Lung (tissue), 11 donors: ENCODE measurements at regions not wholly inside any gene's neighbourhood (a gene's known extent, or its start where the extent isn't known, plus 50 kb on each side); places are given as distances from the start of the nearest gene placed in this dataset.

Experiments used
- ATAC-seq: fragments of 200-7000 bp; cut with Tn5 transposase; one replicate; pipeline ENCODE4 v1.9.1; 2020; ENCODE audit warnings: moderate number of reproducible peaks; ENCODE audit not compliant: insufficient read depth, low FRiP score
- DNase-seq, 3 donors: peaks; one replicate each; pipeline ENCODE4 v3.0.0-alpha.2; 2013 to 2017
- H3K27ac ChIP-seq, 2 donors: one replicate each; pipeline ENCODE4 v1.5.1; 2013; ENCODE audit warnings: mild to moderate bottlenecking in 2 of 2, moderate library complexity in 2 of 2, control low read depth in 1 of 2, inconsistent platforms in 1 of 2, low read depth in 1 of 2, low read length in 1 of 2
- H3K27me3 ChIP-seq, 3 donors: one replicate each; pipeline ENCODE4 v1.5.1; 2013; ENCODE audit warnings: low read length in 2 of 3; ENCODE audit not compliant: control insufficient read depth in 3 of 3, insufficient read depth in 3 of 3
- H3K36me3 ChIP-seq, 4 donors: one replicate each; pipeline ENCODE4 v1.5.1; 2013; ENCODE audit warnings: low read length in 4 of 4, mild to moderate bottlenecking in 1 of 4, moderate library complexity in 1 of 4; ENCODE audit not compliant: control insufficient read depth in 4 of 4, insufficient read depth in 4 of 4
- H3K4me1 ChIP-seq, 5 donors: one replicate each; pipeline ENCODE4 v1.5.1; 2013; ENCODE audit warnings: low read length in 5 of 5, mild to moderate bottlenecking in 2 of 5, moderate library complexity in 1 of 5; ENCODE audit not compliant: control insufficient read depth in 5 of 5, insufficient read depth in 5 of 5
- H3K4me3 ChIP-seq: one replicate; pipeline ENCODE4 v1.5.1; 2013; ENCODE audit warnings: mild to moderate bottlenecking, control low read depth, moderate library complexity
- H3K9ac ChIP-seq, 2 donors: one replicate each; pipeline ENCODE4 v1.5.1; 2013; ENCODE audit warnings: low read length in 2 of 2, control low read depth in 1 of 2; ENCODE audit not compliant: insufficient read depth in 1 of 2
- H3K9me3 ChIP-seq, 4 donors: one replicate each; pipeline ENCODE4 v1.5.1; 2013; ENCODE audit warnings: low read length in 3 of 4, mild to moderate bottlenecking in 1 of 4, moderate library complexity in 1 of 4; ENCODE audit not compliant: control insufficient read depth in 4 of 4, insufficient read depth in 3 of 4
- WGBS, 2 donors: extraction: QIAGEN DNeasy Blood & Tissue Kit; methylation state at CpG; one replicate each; pipeline ENCODE4 v1.1.7; 2013; 5-methylcytosine and 5-hydroxymethylcytosine counted together
- TF ChIP-seq, protein P1 (sequence below): IDR thresholded peaks from 2 replicates; pipeline ENCODE4 v1.5.1; 2012; ENCODE audit warnings: mild to moderate bottlenecking; ENCODE audit errors: control extremely low read depth, extremely low read depth
- donor health status: control.
- donor health status: control.
- donor health status: Bipolar disorder and iron deficiency.
- donor health status: healthy.
- donor health status: DM: yes; HTN: yes; CAD: no.

DNA sequence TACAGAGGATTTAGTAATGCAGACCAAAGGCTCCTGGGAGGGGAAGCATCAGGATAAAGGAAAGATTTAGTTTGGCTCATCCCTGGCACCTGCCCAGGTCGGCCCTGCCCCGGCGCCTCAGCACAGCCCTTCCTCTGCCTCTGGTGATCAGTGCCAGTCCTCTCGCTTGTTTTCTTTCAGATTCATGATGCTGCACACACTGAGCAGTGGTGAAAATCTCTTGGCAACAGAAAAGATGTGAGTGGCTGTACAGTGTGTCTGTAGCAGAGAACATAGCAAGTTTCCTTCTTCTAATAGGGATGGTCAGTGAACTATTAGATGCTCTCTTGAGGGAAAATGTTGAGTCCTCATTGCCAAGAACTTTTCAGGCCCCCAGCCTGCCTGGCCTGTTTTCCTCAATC is 994.1 kb downstream of the KCNMA1 start:
- H3K27me3 ChIP-seq = no peaks in the 10 kb centered on the region
- DNase-seq = no peak
- H3K27ac ChIP-seq = no peak overlapping the region
- H3K9ac ChIP-seq = no peak overlapping the region
- no peak overlapping the region for H3K4me3 ChIP-seq
- WGBS, 2 donors = 83 to 93% methylated on average over 4 of the region's 4 CpGs
- no peaks in the 10 kb centered on the region for H3K36me3 ChIP-seq
- no peaks in the 10 kb centered on the region for H3K9me3 ChIP-seq
- ATAC-seq = no peak
- TF ChIP-seq, protein P1, sequence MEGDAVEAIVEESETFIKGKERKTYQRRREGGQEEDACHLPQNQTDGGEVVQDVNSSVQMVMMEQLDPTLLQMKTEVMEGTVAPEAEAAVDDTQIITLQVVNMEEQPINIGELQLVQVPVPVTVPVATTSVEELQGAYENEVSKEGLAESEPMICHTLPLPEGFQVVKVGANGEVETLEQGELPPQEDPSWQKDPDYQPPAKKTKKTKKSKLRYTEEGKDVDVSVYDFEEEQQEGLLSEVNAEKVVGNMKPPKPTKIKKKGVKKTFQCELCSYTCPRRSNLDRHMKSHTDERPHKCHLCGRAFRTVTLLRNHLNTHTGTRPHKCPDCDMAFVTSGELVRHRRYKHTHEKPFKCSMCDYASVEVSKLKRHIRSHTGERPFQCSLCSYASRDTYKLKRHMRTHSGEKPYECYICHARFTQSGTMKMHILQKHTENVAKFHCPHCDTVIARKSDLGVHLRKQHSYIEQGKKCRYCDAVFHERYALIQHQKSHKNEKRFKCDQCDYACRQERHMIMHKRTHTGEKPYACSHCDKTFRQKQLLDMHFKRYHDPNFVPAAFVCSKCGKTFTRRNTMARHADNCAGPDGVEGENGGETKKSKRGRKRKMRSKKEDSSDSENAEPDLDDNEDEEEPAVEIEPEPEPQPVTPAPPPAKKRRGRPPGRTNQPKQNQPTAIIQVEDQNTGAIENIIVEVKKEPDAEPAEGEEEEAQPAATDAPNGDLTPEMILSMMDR = no peak
- H3K4me1 ChIP-seq = no peaks in the 10 kb centered on the region

DNA sequence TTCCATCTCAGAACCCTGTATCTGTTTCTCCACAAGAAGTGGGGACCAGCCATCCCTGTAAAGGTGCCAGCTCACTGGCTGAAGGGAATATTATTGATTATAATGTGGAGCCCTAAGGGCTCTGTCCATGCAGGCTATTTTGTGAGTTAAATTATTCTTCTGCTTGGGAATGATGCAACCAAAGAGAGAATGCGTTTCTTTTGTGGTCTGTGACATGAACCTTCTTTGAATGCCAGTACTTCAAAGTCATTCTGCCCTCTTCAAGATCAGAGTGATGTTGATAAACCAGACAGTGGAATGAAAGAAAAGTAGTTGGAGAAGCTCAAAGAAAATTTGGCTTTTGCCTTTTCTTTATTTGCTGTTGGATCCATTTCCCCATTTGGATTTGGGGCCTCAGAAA is 995.2 kb downstream of the KCNMA1 start:
- H3K27me3 ChIP-seq = no peaks in the 10 kb centered on the region
- no peaks in the 10 kb centered on the region for H3K4me1 ChIP-seq
- no peak overlapping the region for H3K4me3 ChIP-seq
- WGBS, 2 donors = 35 to 76% methylated on average over 1 of the region's 1 CpG
- no peaks in the 10 kb centered on the region for H3K36me3 ChIP-seq
- DNase-seq = no peak
- ATAC-seq = no peak
- TF ChIP-seq, protein P1 = no peak
- H3K27ac ChIP-seq = no peak overlapping the region
- H3K9ac ChIP-seq = no peak overlapping the region
- H3K9me3 ChIP-seq = no peaks in the 10 kb centered on the region

DNA sequence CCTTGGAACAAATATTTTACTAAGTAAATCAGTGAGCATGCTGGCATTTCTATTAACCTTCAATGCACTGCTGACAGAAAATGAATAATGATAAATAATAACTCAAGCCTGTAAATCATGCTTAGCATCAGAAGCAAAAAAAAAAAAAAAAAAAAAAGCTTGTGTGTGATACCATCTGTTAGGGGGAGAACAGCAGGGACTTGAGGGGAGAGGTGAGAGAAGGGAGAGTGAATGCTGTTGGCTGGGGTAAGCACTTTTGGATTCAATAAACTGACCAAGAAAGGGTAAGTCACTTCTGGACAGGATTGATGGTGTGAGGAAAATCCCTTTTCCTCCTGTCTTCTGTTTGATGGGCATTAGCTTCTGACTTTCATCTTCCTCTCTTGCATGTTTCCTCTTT is 996.4 kb downstream of the KCNMA1 start:
- H3K9ac ChIP-seq = no peak overlapping the region
- H3K27ac ChIP-seq = no peak overlapping the region
- no peak overlapping the region for H3K4me3 ChIP-seq
- DNase-seq = no peak
- no peaks in the 10 kb centered on the region for H3K4me1 ChIP-seq
- TF ChIP-seq, protein P1 = no peak
- H3K27me3 ChIP-seq = no peaks in the 10 kb centered on the region
- H3K9me3 ChIP-seq = no peaks in the 10 kb centered on the region
- H3K36me3 ChIP-seq = no peaks in the 10 kb centered on the region
- no peak for ATAC-seq

DNA sequence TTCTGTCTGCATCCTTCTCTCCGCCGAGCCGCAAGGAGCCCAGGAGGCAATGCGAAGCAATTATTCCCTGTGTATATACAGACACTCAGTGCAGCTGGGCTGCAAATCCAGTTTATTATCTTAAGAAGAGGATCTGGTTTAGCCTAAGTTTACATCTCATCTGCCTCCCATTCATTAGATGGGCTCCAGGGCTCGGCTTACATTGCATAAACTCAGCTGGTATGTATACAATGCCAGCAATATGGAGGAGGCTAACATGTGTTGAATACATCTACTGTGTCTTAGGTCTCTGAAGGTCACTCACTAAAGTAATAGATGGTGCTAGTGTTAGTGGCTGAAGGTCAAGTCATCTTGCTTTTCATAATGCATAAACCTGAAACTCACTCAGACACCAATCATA is 996.8 kb downstream of the KCNMA1 start:
- Histone ChIP-seq H3K27ac (no peak overlapping the region), H3K9me3 (no peaks in the 10 kb centered on the region), H3K9ac (no peak overlapping the region), H3K4me3 (no peak overlapping the region), H3K4me1 (no peaks in the 10 kb centered on the region), H3K36me3 (no peaks in the 10 kb centered on the region), H3K27me3 (no peaks in the 10 kb centered on the region)
- DNase-seq (peak in 1 of 3 donors; percentile 6), ATAC-seq (no peak)
- WGBS, 2 donors = 85 to 87% methylated on average over 5 of the region's 5 CpGs
- TF ChIP-seq, protein P1 = no peak
